ENCODE measurements at regions not wholly inside any gene's neighbourhood (a gene's known extent, or its start where the extent isn't known, plus 50 kb on each side); places are given as distances from the start of the nearest gene placed in this dataset.

DNA sequence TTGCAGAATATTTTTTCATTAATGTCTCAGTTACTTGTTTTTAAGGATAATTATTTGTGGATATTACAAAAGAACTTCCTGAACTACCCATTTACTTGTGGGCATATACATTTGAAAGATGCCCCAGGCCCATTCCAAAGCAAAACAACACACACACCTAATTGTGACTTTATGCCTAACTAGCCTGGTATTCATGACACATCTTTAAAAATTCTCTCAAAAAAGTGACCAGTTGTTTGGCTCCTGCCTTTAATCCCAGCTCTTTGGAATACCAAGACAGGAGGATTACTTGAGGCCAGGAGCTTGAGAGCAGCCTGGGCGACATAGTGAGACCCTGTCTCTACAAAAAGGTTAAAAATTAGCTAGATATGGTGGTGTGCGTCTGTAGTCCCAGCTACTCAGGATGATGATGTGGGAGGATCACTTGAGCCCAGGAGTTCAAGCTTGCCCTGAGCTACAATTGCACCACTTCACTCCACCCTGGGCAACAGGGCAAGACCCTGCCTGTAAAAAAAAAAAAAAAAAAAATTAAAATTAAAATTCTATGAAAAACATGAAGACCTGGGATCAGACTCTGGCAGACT lies 51.7 kb upstream of the SLC4A7 start:
- H3K27me3 ChIP-seq (replicated peaks in 1 of 4; ENCODE audit: control insufficient read depth in 3 of 4, extremely low read depth in 1 of 4, insufficient read depth in 3 of 4, low read length in 3 of 4) = no peaks in the 10 kb centered on the region
- H4K8ac ChIP-seq (ENCODE audit: extremely low read depth, insufficient read depth, low read length) = no peak overlapping the region
- no peaks in the 10 kb centered on the region for H3K79me1 ChIP-seq (ENCODE audit: low read depth, low read length)
- 0 out of 2 replicates have a peak overlapping the region, but pooled peaks have one; percentile 70 for H2AK5ac ChIP-seq (ENCODE audit: low read depth, low read length)
- no peak overlapping the region for H3K14ac ChIP-seq (ENCODE audit: insufficient read length)
- no peak for FAIRE-seq
- 83% methylated on average over 2 of the region's 2 CpGs; no CpG with 5 or more reads in 1 of the 2 experiments for WGBS, 2 experiments (ENCODE audit: extremely low coverage in 1 of 2, insufficient coverage in 1 of 2, insufficient read length in 1 of 2, insufficient replicate concordance in 2 of 2, low coverage in 1 of 2, low lambda C conversion rate in 2 of 2, missing lambda C conversion rate in 1 of 2)
- H2AFZ ChIP-seq (ENCODE audit: low read length) = no peak overlapping the region
- H4K20me1 ChIP-seq (replicated peaks in 1 of 2; ENCODE audit: control insufficient read depth in 1 of 2, insufficient read depth in 2 of 2, low read length in 2 of 2) = no peaks in the 10 kb centered on the region
- H3K4me3 ChIP-seq (ENCODE audit: extremely low read depth in 1 of 4, insufficient read depth in 2 of 4, low read depth in 3 of 4, low read length in 4 of 4) = no peak overlapping the region
- peak overlapping the region; percentile 91; the same call in 1 of the 2 replicates for H2BK12ac ChIP-seq (ENCODE audit: low read depth, low read length)
- H4K91ac ChIP-seq (replicated peaks; ENCODE audit: insufficient read length, low read length) = no peak overlapping the region
- ChIA-PET POLR2A (ENCODE audit: partially characterized antibody) (no interaction called here), CTCF (ENCODE audit: partially characterized antibody) (interaction anchor here (0.6 to 1.3 kb wide), 4 partner anchors 55 to 225 kb away, joined by 3 to 4 read pairs (median 3); no protein-coding TSS in a partner anchor)
- H2BK15ac ChIP-seq (ENCODE audit: low read length) = no peak overlapping the region
- no peak for DNase-seq (ENCODE audit: low read depth in 1 of 2, low spot score in 2 of 2)
- no peak overlapping the region for H3K23ac ChIP-seq (ENCODE audit: insufficient read length)
- peaks cover 14 to 34% (median 29%) of the 10 kb centered on the region in 4 experiments for H3K4me1 ChIP-seq (replicated peaks in 1 of 4; ENCODE audit: control insufficient read depth in 3 of 4, insufficient read depth in 4 of 4, low read length in 3 of 4)
- peaks cover 5% of the 10 kb centered on the region; the same call in 1 of the 2 replicates for H3K23me2 ChIP-seq (ENCODE audit: low read depth, low read length)
- no peak overlapping the region for H4K5ac ChIP-seq (ENCODE audit: insufficient read length, low read depth, low read length)
- H2BK120ac ChIP-seq (replicated peaks; ENCODE audit: low read depth, low read length) = no peak overlapping the region
- H3K9ac ChIP-seq (replicated peaks in 1 of 4; ENCODE audit: extremely low read depth in 1 of 4, low read depth in 3 of 4, low read length in 3 of 4) = no peak overlapping the region
- H3K4me2 ChIP-seq (ENCODE audit: insufficient read depth in 1 of 2, low read depth in 2 of 2, low read length in 2 of 2) = no peak overlapping the region
- H3K9me3 ChIP-seq (ENCODE audit: insufficient read depth in 2 of 2, low read depth in 1 of 2, low read length in 1 of 2) = no peaks in the 10 kb centered on the region
- no peaks in the 10 kb centered on the region for H3K79me2 ChIP-seq (ENCODE audit: control insufficient read depth in 1 of 2, insufficient read depth in 2 of 2, low read length in 2 of 2)
- no peak overlapping the region for H3K27ac ChIP-seq (ENCODE audit: low read depth, low read length)
- no peak overlapping the region for H3K18ac ChIP-seq (ENCODE audit: extremely low read depth, low read length)
- no peak overlapping the region for H3K56ac ChIP-seq (replicated peaks; ENCODE audit: insufficient read length, low read depth, low read length)
- H2BK20ac ChIP-seq (ENCODE audit: low read length) = 0 out of 2 replicates have a peak overlapping the region, but pooled peaks have one; percentile 76
- no peak overlapping the region; the same call in 1 of the 2 replicates for H2BK5ac ChIP-seq (ENCODE audit: low read depth, low read length)
- H3K4ac ChIP-seq (replicated peaks; ENCODE audit: insufficient read length, low read depth, low read length) = no peak overlapping the region
- H3K36me3 ChIP-seq (ENCODE audit: control insufficient read depth in 2 of 4, insufficient read depth in 4 of 4, low read length in 3 of 4) = no peaks in the 10 kb centered on the region
- no peak for TF ChIP-seq PHF8 (conservative IDR thresholded peaks at IDR 0.05; ENCODE audit: low read depth, low read length)
- TF ChIP-seq SIX5 (IDR thresholded peaks at IDR 0.05; ENCODE audit: low read depth, low read length) = no peak
- TF ChIP-seq SUZ12 (IDR thresholded peaks at IDR 0.05; ENCODE audit: low read length) = no peak
- TF ChIP-seq SP2 (IDR thresholded peaks at IDR 0.05; ENCODE audit: low read length) = no peak
- no peak for TF ChIP-seq KDM5A (IDR thresholded peaks at IDR 0.05; ENCODE audit: low read length)
- TF ChIP-seq TCF12 (IDR thresholded peaks at IDR 0.05; ENCODE audit: low read depth, low read length) = no peak
- no peak for TF ChIP-seq RXRA (IDR thresholded peaks at IDR 0.05; ENCODE audit: insufficient read depth, low read depth, low read length)
- no peak for TF ChIP-seq CHD1 (IDR thresholded peaks at IDR 0.05; ENCODE audit: low read depth, low read length)
- TF ChIP-seq JUND (IDR thresholded peaks at IDR 0.05; ENCODE audit: low read length) = no peak
- TF ChIP-seq HDAC2 (IDR thresholded peaks at IDR 0.05; ENCODE audit: borderline replicate concordance in 1 of 2, low read depth in 2 of 2, low read length in 2 of 2) = no peak
- no peak for TF ChIP-seq POU5F1 (IDR thresholded peaks at IDR 0.05; ENCODE audit: low read depth, low read length)
- TF ChIP-seq SIRT6 (IDR thresholded peaks at IDR 0.05; ENCODE audit: low read length) = no peak
- TF ChIP-seq RAD21 (IDR thresholded peaks at IDR 0.05 in 1 of 2, conservative IDR thresholded peaks at IDR 0.05 in 1 of 2; ENCODE audit: low read depth in 2 of 2, low read length in 2 of 2) = no peak
- no peak for TF ChIP-seq CBX8 (IDR thresholded peaks at IDR 0.05; ENCODE audit: borderline replicate concordance, low read depth, low read length)

All from H1 (cell line).